Erythroblast (primary cell): ENCODE measurements at regions not wholly inside any gene's neighbourhood (a gene's known extent, or its start where the extent isn't known, plus 50 kb on each side); places are given as distances from the start of the nearest gene placed in this dataset.

Experiments
- GATA1 ChIP-seq: IDR thresholded peaks from 2 replicates; pipeline ENCODE4 v1.6.1; 2011; ENCODE audit warnings: low read depth, mild to moderate bottlenecking, control low read depth, low read length, moderate library complexity
- POLR2A ChIP-seq: IDR thresholded peaks from 2 replicates; pipeline ENCODE4 v1.6.1; 2011; ENCODE audit warnings: mild to moderate bottlenecking, low read length

DNA sequence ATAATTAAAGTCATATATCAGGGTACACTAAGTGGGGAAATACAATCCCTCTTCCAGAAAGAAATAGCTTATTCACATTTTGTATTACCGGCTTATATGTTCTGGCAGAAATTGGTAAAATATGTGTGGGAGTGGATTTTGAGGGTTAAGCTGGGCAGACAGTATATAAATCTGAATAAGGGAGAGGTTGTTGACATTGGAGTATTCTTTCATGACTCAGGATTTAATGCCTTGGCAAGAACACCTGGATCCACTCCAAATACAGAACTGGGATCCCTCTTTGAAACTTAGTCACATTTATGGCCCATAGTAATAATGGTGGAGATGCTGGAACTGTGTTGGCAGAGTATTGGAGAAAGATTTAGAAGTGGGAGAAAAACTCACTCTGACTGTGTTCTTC is 54.3 kb upstream of the TET2 start:
- no peak for TF ChIP-seq POLR2A
- no peak for TF ChIP-seq GATA1
